Ovary (tissue), 7 donors: ENCODE measurements at regions not wholly inside any gene's neighbourhood (a gene's known extent, or its start where the extent isn't known, plus 50 kb on each side); places are given as distances from the start of the nearest gene placed in this dataset. TPM values are rescaled to one million over a fixed set of nuclear protein-coding genes. Genes with fewer than 3 reads are reported as not detected.

ENCODE experiments used
- DNase-seq, 5 donors: peaks; one replicate each; pipeline ENCODE4 v3.0.0-alpha.2; 2019 to 2020
- H3K27ac ChIP-seq, 2 donors: fragments of 200-600 bp; one replicate each; pipeline versions ENCODE4 v1.5.1 to v1.8.0; 2019 to 2022
- H3K27me3 ChIP-seq: fragments of 200-600 bp; one replicate; pipeline ENCODE4 v1.8.0; 2022
- H3K36me3 ChIP-seq: fragments of 200-600 bp; sonication (generic); one replicate; pipeline ENCODE4 v1.5.1; 2019
- H3K4me1 ChIP-seq: one replicate; pipeline ENCODE4 v1.8.1; 2013; ENCODE audit warnings: mild to moderate bottlenecking, moderate library complexity; ENCODE audit not compliant: insufficient read depth
- H3K4me3 ChIP-seq: fragments of 200-600 bp; sonication (generic); one replicate; pipeline ENCODE4 v1.5.1; 2017
- H3K9me3 ChIP-seq, 2 donors: fragments of 200-600 bp in 1 of 2; sonication (generic) in 1 of 2; one replicate each; pipeline versions ENCODE4 v1.5.1 to v1.8.1; 2013 to 2019; ENCODE audit warnings: mild to moderate bottlenecking in 1 of 2, moderate library complexity in 1 of 2
- CTCF ChIP-seq, 3 donors: fragments of 450-650 bp in 2 of 3; fragments of 200-600 bp in 1 of 3; IDR thresholded peaks; one replicate each; pipeline versions ENCODE4 v1.5.1 to v1.8.0; 2016 to 2022; ENCODE audit warnings: antibody characterized with exemption in 3 of 3, mild to moderate bottlenecking in 1 of 3
- EP300 ChIP-seq: sonication (generic); formaldehyde crosslinking; IDR thresholded peaks from one replicate; pipeline ENCODE4 v1.6.1; 2017; ENCODE audit warnings: antibody characterized with exemption
- POLR2A ChIP-seq: fragments of 450-650 bp; IDR thresholded peaks from one replicate; pipeline ENCODE4 v1.6.1; 2017; ENCODE audit warnings: antibody characterized with exemption, mild to moderate bottlenecking, moderate library complexity
- WGBS, 3 donors: extraction: QIAGEN DNeasy Blood & Tissue Kit in 1 of 3; methylation state at CpG; one replicate each; pipeline versions ENCODE4 v1.1.5 to v1.1.7; 2013 to 2017; 5-methylcytosine and 5-hydroxymethylcytosine counted together
- intact Hi-C, 4 donors: fragments of 100-400 bp; cut with DNase I; formaldehyde crosslinking; loops; one replicate each; pipeline versions ENCODE4 v1.11.0 to v1.15.1; 2022 to 2023
- small RNA-seq: library from RNA; depleted of rRNA; stranded (forward); fragments of <200 nt; gene quantifications from one replicate; pipeline ENCODE3, GENCODE V24; 2016
- donor health status: DM: no; HTN: no; CAD: no; lungs with moderate emphysema.
- donor health status: DM: no; HTN: no; CAD: no.
- donor health status: Bipolar disorder and iron deficiency.
- donor health status: DM: no; HTN: no; CAD: no.
- donor health status: DM: yes; HTN: yes; CAD: no.

- Histone ChIP-seq H3K9me3 (no peaks in the 10 kb centered on the region), H3K4me3 (no peak overlapping the region), H3K36me3 (no peaks in the 10 kb centered on the region), H3K4me1 (peaks cover 2% of the 10 kb centered on the region), H3K27ac (peak overlapping the region; percentile 31 to 93), H3K27me3 (no peaks in the 10 kb centered on the region)
- peak; percentile 89 to 97 (median 94) for DNase-seq
- no peak for TF ChIP-seq POLR2A
- TF ChIP-seq CTCF (IDR thresholded peaks at IDR 0.05), result no peak
- TF ChIP-seq EP300, result no peak
- intact Hi-C loops, result no loop called here
- WGBS, 3 donors, result 1 to 2% (median 1%) methylated on average over 13 of the region's 13 CpGs
Observed at GRCh38 chr5:116626272-116626723, 51.7 kb upstream of the SEMA6A start.

Small RNAs in the stretch of these regions (small RNA-seq; reads per million reads assigned to genes)
- gene AC093534.1 (not detected), gene RNU7-34P (not detected)
